NCI-H2107 (cell line): ENCODE measurements at regions not wholly inside any gene's neighbourhood (a gene's known extent, or its start where the extent isn't known, plus 50 kb on each side); places are given as distances from the start of the nearest gene placed in this dataset.

Experiments
- DNase-seq: peaks from one replicate; lab custom pipeline; 2025; lab: John Stamatoyannopoulos, UW

GRCh38 chr5:2128686-2129355 lies 246.1 kb upstream of the IRX4 start:
- no peak for DNase-seq

- DNase-seq, result no peak
These were observed 243.8 kb upstream of the IRX4 start for GRCh38 chr5:2126512-2126911.

- DNase-seq, result no peak
These were observed 243.2 kb upstream of the IRX4 start for GRCh38 chr5:2125901-2126265.

GRCh38 chr5:2125171-2125900 lies 242.6 kb upstream of the IRX4 start:
- no peak for DNase-seq

- DNase-seq, result no peak
These were observed 241.9 kb upstream of the IRX4 start for GRCh38 chr5:2124434-2125170.

GRCh38 chr5:2123874-2124273 lies 241.1 kb upstream of the IRX4 start:
- DNase-seq, result no peak

GRCh38 chr5:2120361-2120760 lies 237.6 kb upstream of the IRX4 start:
- DNase-seq, result no peak

GRCh38 chr5:2119573-2119972 lies 236.8 kb upstream of the IRX4 start:
- no peak for DNase-seq

GRCh38 chr5:2113348-2114131 lies 230.8 kb upstream of the IRX4 start:
- no peak for DNase-seq

- no peak for DNase-seq
These were observed 229.7 kb upstream of the IRX4 start for GRCh38 chr5:2112173-2113025.

- DNase-seq, result no peak
These were observed 228.9 kb upstream of the IRX4 start for GRCh38 chr5:2111569-2112105.

GRCh38 chr5:2110934-2111462 lies 228.3 kb upstream of the IRX4 start:
- no peak for DNase-seq

GRCh38 chr5:2110137-2110933 lies 227.6 kb upstream of the IRX4 start:
- DNase-seq, result no peak

GRCh38 chr5:2109566-2109965 lies 226.8 kb upstream of the IRX4 start:
- DNase-seq, result no peak

- no peak for DNase-seq
These were observed 224.0 kb upstream of the IRX4 start for GRCh38 chr5:2106721-2107120.

GRCh38 chr5:2105141-2105540 lies 222.4 kb upstream of the IRX4 start:
- DNase-seq, result no peak

GRCh38 chr5:2103940-2104339 lies 221.2 kb upstream of the IRX4 start:
- no peak for DNase-seq

GRCh38 chr5:2102819-2103776 lies 220.4 kb upstream of the IRX4 start:
- no peak for DNase-seq

GRCh38 chr5:2101685-2102084 lies 219.0 kb upstream of the IRX4 start:
- DNase-seq, result no peak
